ENCODE measurements at regions not wholly inside any gene's neighbourhood (a gene's known extent, or its start where the extent isn't known, plus 50 kb on each side); places are given as distances from the start of the nearest gene placed in this dataset.

- intact Hi-C loops (cut with micrococcal nuclease), result no loop called here
- DNase-seq, result no peak
- no peaks in the 10 kb centered on the region for H3K36me3 ChIP-seq (replicated peaks in 1 of 2; ENCODE audit: control insufficient read depth in 1 of 2, insufficient read depth in 2 of 2, low read length in 2 of 2)
- H3K79me2 ChIP-seq (ENCODE audit: insufficient read depth, low read length), result no peaks in the 10 kb centered on the region
- H3K36me3 Mint-ChIP-seq, result no peaks in the 10 kb centered on the region
- WGBS (ENCODE audit: insufficient coverage), result no CpG with 5 or more reads among the region's 5 CpGs
- H3K4me1 ChIP-seq (ENCODE audit: control insufficient read depth in 1 of 2, insufficient read depth in 2 of 2, low read length in 2 of 2), result no peaks in the 10 kb centered on the region
- TF ChIP-seq CTCF (IDR thresholded peaks at IDR 0.05), result no peak
- H3K4me3 ChIP-seq (replicated peaks in 1 of 3; ENCODE audit: low read depth in 2 of 3, low read length in 3 of 3), result no peak overlapping the region
- no peaks in the 10 kb centered on the region for H4K20me1 ChIP-seq (ENCODE audit: insufficient read depth, low read length)
- no peak overlapping the region for H2AFZ ChIP-seq (ENCODE audit: insufficient read depth, low read depth, low read length, poor library complexity, severe bottlenecking)
- H3K4me2 ChIP-seq (replicated peaks; ENCODE audit: extremely low read depth, low read length, poor library complexity, severe bottlenecking), result no peak overlapping the region
- peaks cover 0 to 3% (median 0%) of the 10 kb centered on the region in 3 donors for H3K27me3 Mint-ChIP-seq (ENCODE audit: low read depth in 3 of 3)
- no peaks in the 10 kb centered on the region for H3K4me1 Mint-ChIP-seq
- H3K27ac ChIP-seq (ENCODE audit: low read depth in 1 of 2, low read length in 2 of 2), result no peak overlapping the region
- no peaks in the 10 kb centered on the region for H3K27me3 ChIP-seq (ENCODE audit: control insufficient read depth in 2 of 2, insufficient read depth in 2 of 2, low read length in 2 of 2)
- peaks cover 8 to 28% (median 15%) of the 10 kb centered on the region in 7 donors for H3K9me3 Mint-ChIP-seq
- no peak overlapping the region for H3K9ac ChIP-seq (ENCODE audit: insufficient read depth, low read length, poor library complexity, severe bottlenecking)
- peaks cover 20 to 23% of the 10 kb centered on the region in 2 donors for H3K9me3 ChIP-seq (replicated peaks in 1 of 2; ENCODE audit: control insufficient read depth in 1 of 2, insufficient read depth in 1 of 2, low read length in 2 of 2)
- no peak overlapping the region for H3K27ac Mint-ChIP-seq
- no peak overlapping the region for H3K4me3 Mint-ChIP-seq
Measured at GRCh38 chrX:65148232-65148631, 172.0 kb upstream of the ZC4H2 start.

- no peak for DNase-seq
- Mint-ChIP-seq H3K36me3 (no peaks in the 10 kb centered on the region), H3K4me1 (no peaks in the 10 kb centered on the region), H3K4me3 (no peak overlapping the region), H3K9me3 (peaks cover 5 to 17% (median 11%) of the 10 kb centered on the region in 7 donors), H3K27ac (no peak overlapping the region), H3K27me3 (ENCODE audit: low read depth in 3 of 3) (peaks cover 0 to 1% (median 0%) of the 10 kb centered on the region in 3 donors)
- Histone ChIP-seq H3K4me3 (replicated peaks in 1 of 3; ENCODE audit: low read depth in 2 of 3, low read length in 3 of 3) (no peak overlapping the region), H3K79me2 (ENCODE audit: insufficient read depth, low read length) (no peaks in the 10 kb centered on the region), H3K4me1 (ENCODE audit: control insufficient read depth in 1 of 2, insufficient read depth in 2 of 2, low read length in 2 of 2) (no peaks in the 10 kb centered on the region), H3K9ac (ENCODE audit: insufficient read depth, low read length, poor library complexity, severe bottlenecking) (no peak overlapping the region), H2AFZ (ENCODE audit: insufficient read depth, low read depth, low read length, poor library complexity, severe bottlenecking) (no peak overlapping the region), H3K27ac (ENCODE audit: low read depth in 1 of 2, low read length in 2 of 2) (no peak overlapping the region), H3K27me3 (ENCODE audit: control insufficient read depth in 2 of 2, insufficient read depth in 2 of 2, low read length in 2 of 2) (no peaks in the 10 kb centered on the region), H3K9me3 (replicated peaks in 1 of 2; ENCODE audit: control insufficient read depth in 1 of 2, insufficient read depth in 1 of 2, low read length in 2 of 2) (peaks cover 0 to under 1% of the 10 kb centered on the region in 2 donors), H4K20me1 (ENCODE audit: insufficient read depth, low read length) (no peaks in the 10 kb centered on the region), H3K4me2 (replicated peaks; ENCODE audit: extremely low read depth, low read length, poor library complexity, severe bottlenecking) (no peak overlapping the region), H3K36me3 (replicated peaks in 1 of 2; ENCODE audit: control insufficient read depth in 1 of 2, insufficient read depth in 2 of 2, low read length in 2 of 2) (no peaks in the 10 kb centered on the region)
- no peak for TF ChIP-seq CTCF (IDR thresholded peaks at IDR 0.05)
- intact Hi-C loops (cut with micrococcal nuclease), result no loop called here
- WGBS (ENCODE audit: insufficient coverage), result no CpG with 5 or more reads among the region's 1 CpG
Measured at GRCh38 chrX:65136424-65136823, 160.2 kb upstream of the ZC4H2 start.

Data from CD14-positive monocyte (primary cell).